Mesothelial cell of epicardium (in vitro differentiated cells): ENCODE measurements at regions not wholly inside any gene's neighbourhood (a gene's known extent, or its start where the extent isn't known, plus 50 kb on each side); places are given as distances from the start of the nearest gene placed in this dataset.

Source experiments
- DNase-seq, 2 experiments: peaks; one replicate each; pipeline ENCODE4 v3.0.0; 2021; ENCODE audit warnings: low spot score in 2 of 2; ENCODE audit not compliant: unreplicated experiment in 2 of 2
- H3K27ac Mint-ChIP-seq: 2 replicates; pipeline ENCODE4 v1.8.0; 2021; ENCODE audit warnings: mixed read lengths
- H3K27me3 Mint-ChIP-seq: 2 replicates; pipeline ENCODE4 v1.8.0; 2021; ENCODE audit warnings: low read depth, mixed read lengths
- H3K36me3 Mint-ChIP-seq: 2 replicates; pipeline ENCODE4 v1.8.0; 2021; ENCODE audit warnings: mixed read lengths
- H3K4me1 Mint-ChIP-seq: 2 replicates; pipeline ENCODE4 v1.8.0; 2021; ENCODE audit warnings: mixed read lengths
- H3K4me3 Mint-ChIP-seq: 2 replicates; pipeline ENCODE4 v1.8.0; 2021; ENCODE audit warnings: mild to moderate bottlenecking, moderate library complexity, mixed read lengths
- H3K9me3 Mint-ChIP-seq: 2 replicates; pipeline ENCODE4 v1.8.0; 2021; ENCODE audit warnings: mixed read lengths
- TF ChIP-seq, protein P1 (sequence below): fragments of 200-600 bp; sonication (generic); IDR thresholded peaks from one replicate; pipeline ENCODE4 v1.5.0; 2021; ENCODE audit warnings: antibody characterized with exemption; ENCODE audit not compliant: unreplicated experiment

GRCh38 chr11:79535606-79536005 lies 94.8 kb upstream of the TENM4 start:
- H3K4me3 Mint-ChIP-seq = no peak overlapping the region
- H3K27me3 Mint-ChIP-seq = no peaks in the 10 kb centered on the region
- TF ChIP-seq, protein P1, sequence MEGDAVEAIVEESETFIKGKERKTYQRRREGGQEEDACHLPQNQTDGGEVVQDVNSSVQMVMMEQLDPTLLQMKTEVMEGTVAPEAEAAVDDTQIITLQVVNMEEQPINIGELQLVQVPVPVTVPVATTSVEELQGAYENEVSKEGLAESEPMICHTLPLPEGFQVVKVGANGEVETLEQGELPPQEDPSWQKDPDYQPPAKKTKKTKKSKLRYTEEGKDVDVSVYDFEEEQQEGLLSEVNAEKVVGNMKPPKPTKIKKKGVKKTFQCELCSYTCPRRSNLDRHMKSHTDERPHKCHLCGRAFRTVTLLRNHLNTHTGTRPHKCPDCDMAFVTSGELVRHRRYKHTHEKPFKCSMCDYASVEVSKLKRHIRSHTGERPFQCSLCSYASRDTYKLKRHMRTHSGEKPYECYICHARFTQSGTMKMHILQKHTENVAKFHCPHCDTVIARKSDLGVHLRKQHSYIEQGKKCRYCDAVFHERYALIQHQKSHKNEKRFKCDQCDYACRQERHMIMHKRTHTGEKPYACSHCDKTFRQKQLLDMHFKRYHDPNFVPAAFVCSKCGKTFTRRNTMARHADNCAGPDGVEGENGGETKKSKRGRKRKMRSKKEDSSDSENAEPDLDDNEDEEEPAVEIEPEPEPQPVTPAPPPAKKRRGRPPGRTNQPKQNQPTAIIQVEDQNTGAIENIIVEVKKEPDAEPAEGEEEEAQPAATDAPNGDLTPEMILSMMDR = no peak
- no peaks in the 10 kb centered on the region for H3K9me3 Mint-ChIP-seq
- no peak overlapping the region for H3K27ac Mint-ChIP-seq
- peaks cover 2% of the 10 kb centered on the region for H3K4me1 Mint-ChIP-seq
- H3K36me3 Mint-ChIP-seq = no peaks in the 10 kb centered on the region
- DNase-seq = no peak

- Mint-ChIP-seq H3K4me1 (peaks cover 5% of the 10 kb centered on the region), H3K36me3 (no peaks in the 10 kb centered on the region), H3K27me3 (peaks cover 2% of the 10 kb centered on the region), H3K27ac (no peak overlapping the region), H3K4me3 (no peak overlapping the region), H3K9me3 (peaks cover 10% of the 10 kb centered on the region)
- TF ChIP-seq, protein P1 = no peak
- DNase-seq = no peak
Measured at GRCh38 chr11:79525257-79525656, 84.4 kb upstream of the TENM4 start.

GRCh38 chr11:79522626-79523025 lies 81.8 kb upstream of the TENM4 start:
- DNase-seq = no peak
- Mint-ChIP-seq H3K27ac (no peak overlapping the region), H3K4me1 (peaks cover 10% of the 10 kb centered on the region), H3K27me3 (peaks cover 2% of the 10 kb centered on the region), H3K36me3 (no peaks in the 10 kb centered on the region), H3K9me3 (peaks cover 10% of the 10 kb centered on the region), H3K4me3 (no peak overlapping the region)
- TF ChIP-seq, protein P1 = no peak

- peaks cover 24% of the 10 kb centered on the region for H3K4me1 Mint-ChIP-seq
- H3K27me3 Mint-ChIP-seq = no peaks in the 10 kb centered on the region
- H3K4me3 Mint-ChIP-seq = no peak overlapping the region
- no peaks in the 10 kb centered on the region for H3K36me3 Mint-ChIP-seq
- peaks cover 10% of the 10 kb centered on the region for H3K9me3 Mint-ChIP-seq
- TF ChIP-seq, protein P1 = no peak
- no peak for DNase-seq
- no peak overlapping the region for H3K27ac Mint-ChIP-seq
Measured at GRCh38 chr11:79520086-79520485, 79.3 kb upstream of the TENM4 start.

GRCh38 chr11:79515781-79516180 lies 75.0 kb upstream of the TENM4 start:
- no peak for DNase-seq

More at GRCh38 chr11:79515781-79516180, 75.0 kb upstream of the TENM4 start:
- Mint-ChIP-seq H3K27me3 (no peaks in the 10 kb centered on the region), H3K9me3 (no peaks in the 10 kb centered on the region), H3K36me3 (no peaks in the 10 kb centered on the region), H3K4me3 (no peak overlapping the region), H3K4me1 (peaks cover 39% of the 10 kb centered on the region), H3K27ac (no peak overlapping the region)
- TF ChIP-seq, protein P1 = no peak
